ENCODE measurements at regions not wholly inside any gene's neighbourhood (a gene's known extent, or its start where the extent isn't known, plus 50 kb on each side); places are given as distances from the start of the nearest gene placed in this dataset.

DNA sequence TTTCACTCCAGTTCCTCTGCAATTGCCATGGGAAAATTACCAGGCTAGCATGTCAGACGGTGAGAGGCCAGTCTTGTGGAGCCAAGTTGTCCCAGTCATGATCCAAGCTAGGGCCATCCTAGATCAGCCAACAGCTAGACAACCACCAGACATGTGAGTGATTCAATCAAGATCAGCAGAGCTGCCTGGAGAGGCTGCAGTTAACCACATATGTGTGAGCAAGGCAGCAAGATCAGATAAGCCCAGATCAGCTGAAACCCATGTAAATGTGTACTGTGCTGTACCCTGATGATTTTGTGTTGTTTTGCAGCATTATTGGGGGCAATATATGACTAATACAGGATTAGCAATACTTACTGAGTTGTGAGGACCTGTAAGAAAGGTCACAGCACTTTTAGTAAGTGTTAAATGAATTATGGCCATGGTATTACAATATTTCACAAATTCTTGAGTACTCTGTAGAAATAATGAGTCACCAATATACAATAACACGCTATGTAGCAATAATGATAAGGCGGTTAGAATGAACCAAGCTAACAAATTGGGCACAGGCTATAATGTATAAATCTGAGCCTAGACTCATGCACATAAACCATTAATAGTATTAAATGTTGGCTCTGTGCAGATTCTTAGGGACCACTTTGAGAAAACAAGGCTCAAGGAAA lies 91.4 kb downstream of the SUDS3 start:
- TF ChIP-seq, protein P1, sequence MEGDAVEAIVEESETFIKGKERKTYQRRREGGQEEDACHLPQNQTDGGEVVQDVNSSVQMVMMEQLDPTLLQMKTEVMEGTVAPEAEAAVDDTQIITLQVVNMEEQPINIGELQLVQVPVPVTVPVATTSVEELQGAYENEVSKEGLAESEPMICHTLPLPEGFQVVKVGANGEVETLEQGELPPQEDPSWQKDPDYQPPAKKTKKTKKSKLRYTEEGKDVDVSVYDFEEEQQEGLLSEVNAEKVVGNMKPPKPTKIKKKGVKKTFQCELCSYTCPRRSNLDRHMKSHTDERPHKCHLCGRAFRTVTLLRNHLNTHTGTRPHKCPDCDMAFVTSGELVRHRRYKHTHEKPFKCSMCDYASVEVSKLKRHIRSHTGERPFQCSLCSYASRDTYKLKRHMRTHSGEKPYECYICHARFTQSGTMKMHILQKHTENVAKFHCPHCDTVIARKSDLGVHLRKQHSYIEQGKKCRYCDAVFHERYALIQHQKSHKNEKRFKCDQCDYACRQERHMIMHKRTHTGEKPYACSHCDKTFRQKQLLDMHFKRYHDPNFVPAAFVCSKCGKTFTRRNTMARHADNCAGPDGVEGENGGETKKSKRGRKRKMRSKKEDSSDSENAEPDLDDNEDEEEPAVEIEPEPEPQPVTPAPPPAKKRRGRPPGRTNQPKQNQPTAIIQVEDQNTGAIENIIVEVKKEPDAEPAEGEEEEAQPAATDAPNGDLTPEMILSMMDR (conservative IDR thresholded peaks at IDR 0.05) = no peak
- no peak for TF ChIP-seq EZH2 (IDR thresholded peaks at IDR 0.05; ENCODE audit: low read depth)
- POLR2A ChIA-PET (ENCODE audit: unreplicated experiment) = no interaction called here
- no peaks in the 10 kb centered on the region for H3K9me2 ChIP-seq (ENCODE audit: insufficient read depth)
- no TSS peak for BruUV-seq (replicated peaks)
- CTCF ChIA-PET = no interaction called here
- no peak overlapping the region for H3K4me2 ChIP-seq
- H3K79me2 ChIP-seq (ENCODE audit: low read depth) = no peaks in the 10 kb centered on the region
- H4K20me1 ChIP-seq (ENCODE audit: insufficient read depth) = no peaks in the 10 kb centered on the region
- no peaks in the 10 kb centered on the region for H3K4me1 ChIP-seq (replicated peaks; ENCODE audit: insufficient read depth)
- no peaks in the 10 kb centered on the region for H3K9me3 ChIP-seq (ENCODE audit: insufficient read depth, low read depth)
- no peak for DNase-seq
- intact Hi-C loops (cut with micrococcal nuclease; ENCODE audit: unreplicated experiment) = no loop called here
- no peaks in the 10 kb centered on the region for H3K36me3 ChIP-seq (ENCODE audit: low read depth)
- H3K27me3 ChIP-seq (ENCODE audit: insufficient read depth, low read depth) = peaks cover 81% of the 10 kb centered on the region
- H3K4me3 ChIP-seq = no peak overlapping the region
- no peaks in the 10 kb centered on the region for H3F3A ChIP-seq (ENCODE audit: insufficient read depth, low read depth)
- no peak overlapping the region for H3K27ac ChIP-seq
- H2AFZ ChIP-seq = no peak overlapping the region

DNA sequence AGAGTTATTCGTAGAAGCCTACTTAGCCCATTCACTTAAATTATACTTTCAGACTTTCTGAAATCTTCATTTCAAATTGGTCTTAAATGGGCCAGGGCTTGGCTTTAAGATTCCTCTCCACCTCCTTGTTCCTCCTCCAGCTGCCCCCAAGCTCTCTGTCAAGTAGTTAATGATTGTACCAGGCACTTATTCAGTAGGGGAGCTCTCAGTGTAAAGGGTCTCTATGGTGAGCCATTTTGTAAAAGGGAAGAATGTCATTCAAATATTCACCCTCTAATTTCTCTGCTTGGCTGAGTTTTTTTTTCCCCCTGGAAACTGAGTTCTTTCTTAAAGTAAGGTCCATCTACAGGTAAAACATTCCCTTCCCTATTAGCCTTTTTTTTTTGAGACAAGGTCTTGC lies 96.6 kb downstream of the SUDS3 start:
- Histone ChIP-seq H3K4me3 (no peak overlapping the region), H3K27me3 (ENCODE audit: insufficient read depth, low read depth) (peaks cover 72% of the 10 kb centered on the region), H3K36me3 (ENCODE audit: low read depth) (no peaks in the 10 kb centered on the region), H3K4me1 (replicated peaks; ENCODE audit: insufficient read depth) (no peaks in the 10 kb centered on the region), H3K27ac (no peak overlapping the region), H3F3A (ENCODE audit: insufficient read depth, low read depth) (no peaks in the 10 kb centered on the region), H2AFZ (no peak overlapping the region), H4K20me1 (ENCODE audit: insufficient read depth) (no peaks in the 10 kb centered on the region), H3K9me2 (ENCODE audit: insufficient read depth) (no peaks in the 10 kb centered on the region), H3K79me2 (ENCODE audit: low read depth) (no peaks in the 10 kb centered on the region), H3K4me2 (no peak overlapping the region), H3K9me3 (ENCODE audit: insufficient read depth, low read depth) (no peaks in the 10 kb centered on the region)
- TF ChIP-seq, protein P1 (conservative IDR thresholded peaks at IDR 0.05) = no peak
- TF ChIP-seq EZH2 (IDR thresholded peaks at IDR 0.05; ENCODE audit: low read depth) = no peak
- intact Hi-C loops (cut with micrococcal nuclease; ENCODE audit: unreplicated experiment) = no loop called here
- ChIA-PET CTCF (no interaction called here), POLR2A (ENCODE audit: unreplicated experiment) (no interaction called here)
- DNase-seq = no peak
- BruUV-seq (replicated peaks) = no TSS peak

DNA sequence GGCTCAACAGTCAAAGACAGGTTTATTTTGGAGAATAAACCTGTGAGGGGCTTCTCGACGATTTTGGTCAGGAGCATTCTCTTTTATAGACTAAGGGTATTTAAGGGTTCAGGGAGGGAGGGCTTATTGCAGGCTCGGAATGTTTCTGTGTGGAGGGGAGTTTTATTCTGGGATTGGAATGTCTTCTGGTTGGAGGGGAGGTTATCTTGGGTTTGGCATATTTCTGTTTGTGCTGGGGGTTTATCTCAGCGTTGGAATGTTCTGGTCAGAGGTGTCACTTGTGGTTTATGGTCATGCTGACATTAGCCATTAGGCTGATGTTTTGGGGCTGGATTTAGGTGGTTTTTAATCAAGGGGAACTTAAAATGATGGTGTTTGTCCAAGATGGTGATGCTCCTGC lies 103.9 kb downstream of the SUDS3 start:
- H3K36me3 ChIP-seq (ENCODE audit: low read depth) = no peaks in the 10 kb centered on the region
- TF ChIP-seq EZH2 (IDR thresholded peaks at IDR 0.05; ENCODE audit: low read depth) = no peak
- TF ChIP-seq, protein P1 (conservative IDR thresholded peaks at IDR 0.05) = no peak
- peaks cover 71% of the 10 kb centered on the region for H3K27me3 ChIP-seq (ENCODE audit: insufficient read depth, low read depth)
- H2AFZ ChIP-seq = no peak overlapping the region
- intact Hi-C loops (cut with micrococcal nuclease; ENCODE audit: unreplicated experiment) = no loop called here
- POLR2A ChIA-PET (ENCODE audit: unreplicated experiment) = no interaction called here
- H3K9me2 ChIP-seq (ENCODE audit: insufficient read depth) = no peaks in the 10 kb centered on the region
- H3K27ac ChIP-seq = no peak overlapping the region
- BruUV-seq (replicated peaks) = no TSS peak
- CTCF ChIA-PET = no interaction called here
- no peaks in the 10 kb centered on the region for H3K4me1 ChIP-seq (replicated peaks; ENCODE audit: insufficient read depth)
- H4K20me1 ChIP-seq (ENCODE audit: insufficient read depth) = no peaks in the 10 kb centered on the region
- no peak for DNase-seq
- H3K4me3 ChIP-seq = no peak overlapping the region
- no peak overlapping the region for H3K4me2 ChIP-seq
- H3F3A ChIP-seq (ENCODE audit: insufficient read depth, low read depth) = no peaks in the 10 kb centered on the region
- no peaks in the 10 kb centered on the region for H3K9me3 ChIP-seq (ENCODE audit: insufficient read depth, low read depth)
- no peaks in the 10 kb centered on the region for H3K79me2 ChIP-seq (ENCODE audit: low read depth)

All from PC-9 (cell line).